ENCODE measurements at regions not wholly inside any gene's neighbourhood (a gene's known extent, or its start where the extent isn't known, plus 50 kb on each side); places are given as distances from the start of the nearest gene placed in this dataset.

DNA sequence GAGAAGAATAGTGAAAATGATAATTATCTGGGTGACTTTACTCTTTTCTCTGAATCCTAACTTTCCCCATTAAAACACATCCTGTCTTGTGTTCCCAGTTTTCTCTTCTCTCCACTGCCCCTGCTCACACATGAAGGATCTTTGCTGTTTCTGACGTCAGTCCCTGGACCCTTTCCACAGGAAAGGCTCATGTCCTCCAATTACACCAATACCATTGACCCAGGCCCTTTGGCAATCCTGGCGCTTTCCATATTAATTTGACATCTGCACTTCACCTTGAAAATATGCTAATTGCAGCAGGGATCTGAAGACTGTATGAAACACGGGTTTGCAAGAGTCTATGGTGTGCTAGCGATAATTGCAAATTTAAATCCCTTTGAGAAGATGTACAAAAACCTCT lies 170.2 kb upstream of the GOT2 start:
- TF ChIP-seq CTCF (IDR thresholded peaks at IDR 0.05; ENCODE audit: insufficient read depth, low read length, poor library complexity, severe bottlenecking) (no peak), EZH2phosphoT487 (conservative IDR thresholded peaks at IDR 0.05; ENCODE audit: low read length) (no peak)

Measured in SU-DHL-6 (cell line).